HK-2 (cell line): ENCODE measurements at regions not wholly inside any gene's neighbourhood (a gene's known extent, or its start where the extent isn't known, plus 50 kb on each side); places are given as distances from the start of the nearest gene placed in this dataset.
A peak's percentile ranks its signal among the peaks of the same experiment; 100 is the strongest.
"Not testable (repeated sequence)": the region's sequence is repeated elsewhere in the genome, so short reads cannot be mapped to it uniquely, and the experiment has no call there.

Source experiments
- DNase-seq: peaks from one replicate; pipeline ENCODE4 v3.0.0-alpha.2; 2018; ENCODE audit not compliant: unreplicated experiment

DNA sequence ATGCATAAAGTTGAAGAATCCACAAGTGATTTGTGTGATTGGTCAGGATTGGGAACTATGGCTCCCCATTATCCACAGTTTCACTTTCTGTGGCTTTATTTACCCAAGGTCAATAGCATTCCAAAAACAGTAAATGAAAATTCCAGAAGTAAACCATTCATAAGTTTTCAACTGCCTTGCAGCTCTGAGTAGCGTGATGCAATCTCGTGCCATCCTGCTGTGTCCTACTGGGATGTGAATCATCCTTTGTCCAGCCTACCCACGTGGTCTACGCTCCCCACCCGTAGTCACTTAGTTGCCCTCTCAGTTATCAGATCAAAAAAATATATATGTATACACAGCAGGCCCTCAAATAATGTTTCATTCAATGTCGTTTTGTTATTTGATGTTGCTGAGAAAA is 89.0 kb upstream of the DLGAP1 start:
- peak; percentile 0 for DNase-seq

GRCh38 chr18:4543711-4544110 is 88.6 kb upstream of the DLGAP1 start:
- DNase-seq = no peak

- no peak for DNase-seq
Observed at GRCh38 chr18:4541588-4541987, 86.5 kb upstream of the DLGAP1 start.

- no peak for DNase-seq
Observed at GRCh38 chr18:4536447-4536846, 81.3 kb upstream of the DLGAP1 start.

DNA sequence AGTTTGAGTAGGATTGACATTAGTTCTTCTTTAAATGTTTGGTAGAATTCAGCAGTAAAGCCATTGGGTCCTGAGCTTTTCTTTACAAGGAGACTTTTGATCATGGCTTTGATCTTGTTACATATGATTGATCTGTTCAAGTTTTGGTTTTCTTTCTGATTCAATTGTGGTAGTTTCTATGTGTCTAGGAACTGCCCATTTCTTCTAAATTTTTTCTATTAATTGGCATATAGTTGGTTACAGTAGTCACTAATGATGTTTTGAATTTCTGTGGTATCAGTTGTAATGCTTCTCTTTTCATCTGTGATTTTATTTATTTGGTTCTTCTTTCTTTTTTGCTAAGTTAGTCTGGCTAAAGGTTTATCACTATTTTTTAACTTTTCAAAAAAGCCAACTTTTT is 73.3 kb upstream of the DLGAP1 start:
- no peak for DNase-seq

- DNase-seq = not testable (repeated sequence)
Observed at GRCh38 chr18:4527826-4528225, 72.7 kb upstream of the DLGAP1 start.

DNA sequence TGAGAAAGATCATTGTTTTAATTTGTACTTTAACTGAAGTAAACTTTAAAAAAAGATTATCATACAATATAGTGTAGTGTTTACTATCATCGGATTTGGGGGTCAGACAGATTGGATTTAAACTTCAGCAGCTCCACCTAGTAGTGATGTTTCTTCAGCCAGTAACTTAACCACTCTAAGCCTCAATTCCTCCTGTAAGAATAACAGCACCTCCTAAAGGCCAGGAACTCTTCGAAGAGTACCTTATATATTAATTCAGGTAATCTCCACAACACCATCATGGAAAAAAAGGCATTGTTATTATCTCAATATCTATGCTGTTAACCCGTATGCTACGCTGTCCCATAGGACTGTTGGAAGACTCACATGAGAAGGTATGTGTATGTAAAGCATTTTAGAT is 69.0 kb upstream of the DLGAP1 start:
- no peak for DNase-seq

DNA sequence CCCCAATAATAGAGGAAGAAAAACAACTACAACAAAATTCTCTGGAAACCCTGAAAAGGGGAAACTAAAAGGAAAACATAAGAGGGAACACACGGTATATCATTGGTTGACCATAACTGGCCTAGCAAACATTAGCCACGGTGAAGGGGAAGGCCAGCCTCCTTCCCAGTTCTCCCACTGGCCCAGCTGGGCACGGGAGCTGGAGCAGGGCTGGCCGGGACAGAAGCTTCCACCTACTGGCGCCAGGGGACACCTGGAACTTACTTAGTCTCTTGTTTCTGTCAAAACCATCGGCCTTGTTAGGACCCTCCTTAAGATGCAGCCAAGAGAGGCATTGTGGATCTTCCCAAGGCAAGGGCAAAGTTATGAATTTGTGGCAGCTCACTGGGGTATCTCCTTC is 56.1 kb upstream of the DLGAP1 start:
- DNase-seq = no peak

- no peak for DNase-seq
Observed at GRCh38 chr18:4510711-4511110, 55.6 kb upstream of the DLGAP1 start.

DNA sequence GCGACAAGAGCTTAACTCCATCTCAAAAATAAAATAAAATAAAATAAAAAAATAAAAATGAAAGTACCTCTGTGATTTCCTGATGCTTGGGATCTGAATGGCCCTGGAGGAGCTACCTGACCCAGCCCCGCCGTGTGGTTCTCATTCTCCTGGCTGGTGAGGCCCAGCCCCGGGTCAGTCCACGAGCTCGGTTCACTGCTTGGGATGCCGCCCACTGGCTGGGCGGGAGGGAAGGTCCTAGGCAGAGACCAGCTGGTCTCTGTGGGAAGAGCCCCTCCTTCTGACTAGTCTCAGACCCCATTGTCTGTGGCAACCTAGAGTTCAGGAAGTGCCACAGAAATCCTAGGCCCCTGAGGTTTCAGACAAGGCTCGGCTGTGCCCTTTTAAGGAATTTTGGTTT is 55.1 kb upstream of the DLGAP1 start:
- DNase-seq = no peak
